A673 (cell line): ENCODE measurements at regions not wholly inside any gene's neighbourhood (a gene's known extent, or its start where the extent isn't known, plus 50 kb on each side); places are given as distances from the start of the nearest gene placed in this dataset.

Experiments used
- BruUV-seq: library from RNA; stranded (reverse); fragments of 400-500 nt; replicated peaks from 2 replicates; lab custom pipeline; 2021; lab: Mats Ljungman, UMichigan
- CTCF ChIA-PET: fragments of 300-600 bp; sonication (Branson Sonifier 250); formaldehyde crosslinking; loops from one replicate; lab custom pipeline; 2022; ENCODE audit warnings: antibody characterized with exemption; lab: Charles Lee
- POLR2A ChIA-PET: fragments of 300-600 bp; sonication (Branson Sonifier 250); formaldehyde crosslinking; loops from one replicate; lab custom pipeline; 2022; ENCODE audit warnings: antibody characterized with exemption; ENCODE audit not compliant: low non-redundant PET; lab: Charles Lee
- DNase-seq: peaks from one replicate; pipeline ENCODE4 v3.0.0-alpha.2; 2015; ENCODE audit warnings: low spot score
- H3K27ac ChIP-seq: fragments of 200-600 bp; sonication (generic); 2 replicates; pipeline ENCODE4 v1.5.1; 2016; ENCODE audit warnings: mixed run types, low read depth, mild to moderate bottlenecking, mixed read lengths, antibody characterized with exemption, low read length; ENCODE audit not compliant: poor library complexity, severe bottlenecking
- H3K27me3 ChIP-seq: fragments of 200-600 bp; sonication (generic); replicated peaks from 2 replicates; pipeline ENCODE4 v1.6.1; 2017; ENCODE audit warnings: mixed run types, low read depth, mild to moderate bottlenecking, mixed read lengths, antibody characterized with exemption, low read length; ENCODE audit not compliant: insufficient read depth, poor library complexity
- H3K36me3 ChIP-seq: fragments of 200-600 bp; sonication (generic); 2 replicates; pipeline ENCODE4 v1.6.1; 2016; ENCODE audit warnings: mixed run types, mild to moderate bottlenecking, mixed read lengths, antibody characterized with exemption, low read length; ENCODE audit not compliant: insufficient read depth, poor library complexity, severe bottlenecking
- H3K4me1 ChIP-seq: fragments of 200-600 bp; sonication (generic); 2 replicates; pipeline ENCODE4 v1.6.1; 2017; ENCODE audit warnings: mixed run types, mild to moderate bottlenecking, mixed read lengths, antibody characterized with exemption, low read length; ENCODE audit not compliant: insufficient read depth, poor library complexity, severe bottlenecking
- H3K4me3 ChIP-seq: fragments of 200-600 bp; sonication (generic); 2 replicates; pipeline ENCODE4 v1.5.1; 2016; ENCODE audit warnings: low read depth, mixed run types, mild to moderate bottlenecking, mixed read lengths, low read length; ENCODE audit not compliant: poor library complexity, severe bottlenecking
- H3K9me3 ChIP-seq: fragments of 200-600 bp; sonication (generic); 2 replicates; pipeline ENCODE4 v1.6.1; 2016; ENCODE audit warnings: mixed run types, low read depth, mild to moderate bottlenecking, mixed read lengths, antibody characterized with exemption, low read length; ENCODE audit not compliant: poor library complexity, severe bottlenecking
- EZH2 ChIP-seq: fragments of 200-600 bp; sonication (generic); IDR thresholded peaks from 2 replicates; pipeline ENCODE4 v1.6.1; 2017; ENCODE audit warnings: borderline replicate concordance, low read depth, mild to moderate bottlenecking, mixed read lengths, antibody characterized with exemption, low read length; ENCODE audit not compliant: poor library complexity, severe bottlenecking
- intact Hi-C: fragments of 100-400 bp; cut with micrococcal nuclease; formaldehyde crosslinking; loops from one replicate; pipeline ENCODE4 v1.10.0; 2022; ENCODE audit not compliant: unreplicated experiment
- TF ChIP-seq, protein P1 (sequence below): fragments of 300-800, 200-600 bp; sonication (generic); conservative IDR thresholded peaks from 2 replicates; pipeline ENCODE4 v1.5.1; 2017; ENCODE audit warnings: low read depth, mild to moderate bottlenecking, antibody characterized with exemption, low read length, moderate library complexity, mixed read lengths

- intact Hi-C loops = no loop called here
- Histone ChIP-seq H3K27me3 (no peaks in the 10 kb centered on the region), H3K27ac (no peak overlapping the region), H3K4me1 (no peaks in the 10 kb centered on the region), H3K9me3 (peaks cover 5% of the 10 kb centered on the region), H3K36me3 (no peaks in the 10 kb centered on the region), H3K4me3 (no peak overlapping the region)
- BruUV-seq = no TSS peak
- DNase-seq = no peak
- TF ChIP-seq, protein P1, sequence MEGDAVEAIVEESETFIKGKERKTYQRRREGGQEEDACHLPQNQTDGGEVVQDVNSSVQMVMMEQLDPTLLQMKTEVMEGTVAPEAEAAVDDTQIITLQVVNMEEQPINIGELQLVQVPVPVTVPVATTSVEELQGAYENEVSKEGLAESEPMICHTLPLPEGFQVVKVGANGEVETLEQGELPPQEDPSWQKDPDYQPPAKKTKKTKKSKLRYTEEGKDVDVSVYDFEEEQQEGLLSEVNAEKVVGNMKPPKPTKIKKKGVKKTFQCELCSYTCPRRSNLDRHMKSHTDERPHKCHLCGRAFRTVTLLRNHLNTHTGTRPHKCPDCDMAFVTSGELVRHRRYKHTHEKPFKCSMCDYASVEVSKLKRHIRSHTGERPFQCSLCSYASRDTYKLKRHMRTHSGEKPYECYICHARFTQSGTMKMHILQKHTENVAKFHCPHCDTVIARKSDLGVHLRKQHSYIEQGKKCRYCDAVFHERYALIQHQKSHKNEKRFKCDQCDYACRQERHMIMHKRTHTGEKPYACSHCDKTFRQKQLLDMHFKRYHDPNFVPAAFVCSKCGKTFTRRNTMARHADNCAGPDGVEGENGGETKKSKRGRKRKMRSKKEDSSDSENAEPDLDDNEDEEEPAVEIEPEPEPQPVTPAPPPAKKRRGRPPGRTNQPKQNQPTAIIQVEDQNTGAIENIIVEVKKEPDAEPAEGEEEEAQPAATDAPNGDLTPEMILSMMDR = no peak
- TF ChIP-seq EZH2 = no peak
- POLR2A ChIA-PET = no interaction called here
- CTCF ChIA-PET = no interaction called here
Observed at GRCh38 chr16:65525707-65526106, 403.8 kb upstream of the CDH11 start.

DNA sequence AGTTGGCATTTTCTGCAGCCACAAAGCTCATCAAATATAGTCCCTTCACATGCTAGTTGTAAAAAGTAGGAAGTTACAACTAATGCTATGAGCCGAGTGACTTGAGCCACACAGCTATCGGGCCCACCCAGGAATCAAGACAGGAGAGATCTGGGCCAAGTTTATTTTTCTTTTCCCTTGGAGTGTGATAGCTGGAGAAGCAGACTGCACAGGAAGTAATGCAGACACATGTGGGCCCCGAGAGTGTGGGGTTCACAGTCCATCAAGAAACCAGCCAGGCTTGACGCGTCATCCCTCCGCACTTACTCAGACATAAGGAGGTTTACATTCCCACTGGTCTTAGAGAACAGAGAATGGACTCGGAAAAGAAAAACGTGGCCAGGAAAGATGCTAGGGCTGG lies 403.1 kb upstream of the CDH11 start:
- POLR2A ChIA-PET = no interaction called here
- H3K4me3 ChIP-seq = no peak overlapping the region
- no peak for DNase-seq
- BruUV-seq = no TSS peak
- CTCF ChIA-PET = no interaction called here
- H3K36me3 ChIP-seq = no peaks in the 10 kb centered on the region
- H3K4me1 ChIP-seq = no peaks in the 10 kb centered on the region
- no peak for TF ChIP-seq EZH2
- TF ChIP-seq, protein P1 = no peak
- peaks cover 5% of the 10 kb centered on the region for H3K9me3 ChIP-seq
- intact Hi-C loops = no loop called here
- H3K27ac ChIP-seq = no peak overlapping the region
- no peaks in the 10 kb centered on the region for H3K27me3 ChIP-seq

- CTCF ChIA-PET = no interaction called here
- H3K27ac ChIP-seq = no peak overlapping the region
Observed at GRCh38 chr16:65524231-65524630, 402.4 kb upstream of the CDH11 start.

DNA sequence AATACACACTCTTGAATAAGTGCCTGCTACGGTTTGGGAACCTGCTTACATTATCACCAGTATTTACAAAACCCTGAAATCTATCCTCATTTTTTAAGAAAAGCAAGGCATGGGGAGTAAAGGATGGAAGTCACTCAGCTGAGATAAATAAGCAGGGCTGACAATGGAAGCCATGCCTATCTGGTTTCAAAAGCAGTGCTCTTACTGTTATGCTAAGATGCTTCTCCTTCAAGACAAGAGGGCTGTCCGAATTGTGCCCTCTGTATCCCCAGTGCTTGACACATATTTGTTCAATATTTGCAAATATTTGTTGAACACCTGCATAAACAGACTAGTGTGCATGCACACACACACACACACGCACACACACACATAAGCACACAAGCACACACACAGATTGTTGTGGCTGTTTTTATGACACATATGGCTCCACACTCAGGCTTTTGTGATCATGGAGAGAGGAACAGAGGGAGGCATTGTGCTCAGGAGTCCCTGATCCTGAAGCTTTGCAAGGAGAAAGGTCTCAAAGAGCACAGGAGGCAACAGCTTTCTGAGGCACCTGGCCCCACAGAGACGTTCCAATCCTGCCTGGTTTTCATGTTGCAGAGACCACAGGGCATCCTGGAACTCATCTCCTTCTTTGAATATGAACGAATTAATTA lies 401.6 kb upstream of the CDH11 start:
- H3K4me3 ChIP-seq = no peak overlapping the region
- no peaks in the 10 kb centered on the region for H3K36me3 ChIP-seq
- no peak for DNase-seq
- no peak overlapping the region for H3K27ac ChIP-seq
- POLR2A ChIA-PET = no interaction called here
- peaks cover 5% of the 10 kb centered on the region for H3K9me3 ChIP-seq
- H3K27me3 ChIP-seq = no peaks in the 10 kb centered on the region
- CTCF ChIA-PET = no interaction called here
- H3K4me1 ChIP-seq = no peaks in the 10 kb centered on the region
- TF ChIP-seq EZH2 = no peak
- TF ChIP-seq, protein P1 = no peak
- intact Hi-C loops = no loop called here
- no TSS peak for BruUV-seq

More at GRCh38 chr16:65524231-65524630, 402.4 kb upstream of the CDH11 start:
- no peaks in the 10 kb centered on the region for H3K4me1 ChIP-seq
- TF ChIP-seq EZH2 = no peak
- POLR2A ChIA-PET = no interaction called here
- H3K4me3 ChIP-seq = no peak overlapping the region
- no peak for DNase-seq
- H3K27me3 ChIP-seq = no peaks in the 10 kb centered on the region
- peaks cover 5% of the 10 kb centered on the region for H3K9me3 ChIP-seq
- intact Hi-C loops = no loop called here
- no peaks in the 10 kb centered on the region for H3K36me3 ChIP-seq
- BruUV-seq = no TSS peak
